ENCODE measurements at regions not wholly inside any gene's neighbourhood (a gene's known extent, or its start where the extent isn't known, plus 50 kb on each side); places are given as distances from the start of the nearest gene placed in this dataset.

DNA sequence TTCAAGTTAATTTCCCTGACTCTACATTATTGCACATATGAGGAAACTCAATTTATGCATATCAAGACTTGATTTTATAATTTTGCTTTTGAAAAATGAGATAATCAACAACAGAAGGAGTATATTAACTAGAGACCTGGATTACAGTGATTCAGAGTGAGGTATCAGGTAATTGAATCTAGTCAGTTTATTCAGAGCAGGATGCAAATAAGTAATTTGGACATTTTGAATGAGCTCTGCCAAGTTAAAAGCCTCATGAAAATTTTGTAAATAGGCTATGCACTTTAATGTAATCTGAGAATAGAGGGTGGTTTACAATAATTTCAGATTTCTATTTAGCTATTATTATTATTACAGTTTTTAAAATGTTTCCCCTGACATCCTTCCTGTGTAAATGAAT, 203.7 kb upstream of the EMCN start:
- DNase-seq: no peak

- DNase-seq: no peak
Observed at GRCh38 chr4:100721077-100721476, 203.3 kb upstream of the EMCN start.

DNA sequence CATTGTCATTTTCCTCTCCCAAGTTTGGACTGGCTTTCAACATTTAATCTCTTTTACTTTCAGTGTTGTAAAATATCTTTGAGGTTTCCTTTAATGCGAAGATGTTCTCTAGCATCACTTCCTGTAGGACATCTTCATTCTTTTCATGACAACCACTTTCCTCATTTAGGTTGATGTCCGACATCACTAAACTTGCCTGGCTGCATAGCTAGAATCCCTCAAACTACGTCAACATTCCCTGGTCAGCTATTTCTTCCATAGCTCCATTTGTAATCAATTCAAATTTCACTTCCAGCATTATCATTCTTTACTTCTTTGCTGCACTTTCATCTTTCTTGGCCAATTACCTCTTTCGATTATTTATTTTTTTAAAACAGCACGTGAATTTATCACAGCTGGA, 198.6 kb upstream of the EMCN start:
- no peak for DNase-seq

- no peak for DNase-seq
Observed at GRCh38 chr4:100708776-100709175, 191.0 kb upstream of the EMCN start.

- DNase-seq: no peak
Observed at GRCh38 chr4:100707786-100708185, 190.0 kb upstream of the EMCN start.

DNA sequence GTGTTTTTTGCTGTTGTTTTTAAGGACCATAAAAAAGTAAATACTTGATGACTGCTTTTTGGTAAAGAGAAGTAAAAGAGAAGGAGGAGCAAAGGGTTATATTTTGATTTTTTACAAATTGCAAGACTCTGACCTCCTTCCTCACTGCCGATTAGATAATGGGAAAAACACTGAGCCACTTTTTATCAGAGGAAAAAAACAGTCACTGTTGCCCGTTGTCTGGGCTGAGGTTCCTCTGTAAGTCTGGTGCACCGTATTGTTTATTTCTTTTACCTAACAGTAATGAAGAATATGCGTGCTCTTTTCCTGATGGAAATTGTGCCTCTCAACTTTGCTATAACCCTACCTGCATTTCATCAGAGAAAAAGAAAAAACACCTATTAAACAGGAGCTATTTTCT, 178.7 kb upstream of the EMCN start:
- DNase-seq: no peak

DNA sequence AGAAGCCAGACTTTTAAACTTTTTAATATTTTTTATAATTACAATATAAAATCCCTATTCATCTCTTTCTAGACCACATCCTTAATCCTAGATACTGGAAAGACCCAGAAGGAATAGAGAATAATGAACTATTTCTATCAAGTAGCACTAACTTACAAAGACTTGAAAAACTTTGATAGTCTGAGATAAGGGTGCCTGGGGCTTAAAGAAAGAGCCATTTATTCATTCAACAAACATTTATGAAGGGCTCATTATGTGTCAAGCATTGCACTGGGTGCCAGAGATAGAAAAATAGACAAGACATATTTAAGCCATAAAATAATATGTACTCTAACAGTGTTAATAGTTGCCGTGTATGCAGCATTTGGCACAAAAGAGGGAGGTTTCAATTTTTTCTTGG, 178.0 kb upstream of the EMCN start:
- DNase-seq: no peak

DNA sequence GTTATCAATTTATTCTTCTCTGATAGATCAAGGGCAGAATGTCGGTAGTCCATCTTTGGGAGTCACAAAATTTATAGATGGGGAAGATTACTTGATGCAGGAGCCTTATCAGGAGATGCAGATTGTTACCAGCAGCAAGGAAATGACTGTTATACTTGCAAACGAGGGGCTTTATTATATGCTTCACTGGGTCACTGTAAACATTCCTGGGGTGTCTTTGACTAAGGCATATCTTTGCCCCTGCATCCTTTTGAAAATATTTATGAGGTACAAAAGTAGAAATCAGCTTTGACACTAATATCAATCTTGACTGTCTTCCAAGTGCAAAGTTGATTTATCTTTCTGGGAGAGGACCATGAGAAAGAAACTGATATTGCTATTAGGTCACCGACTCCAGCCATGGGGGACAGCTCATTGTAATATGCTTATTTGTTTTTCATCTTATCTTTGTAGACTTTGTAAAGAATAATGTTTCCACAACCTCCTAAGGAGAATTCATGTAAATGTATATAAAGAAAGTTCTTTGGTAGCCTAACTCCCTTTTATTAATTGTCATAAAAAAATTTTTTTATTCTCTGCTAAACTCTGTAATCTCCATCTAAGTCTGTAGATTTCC, 177.3 kb upstream of the EMCN start:
- no peak for DNase-seq

- DNase-seq: no peak
Observed at GRCh38 chr4:100694467-100694866, 176.6 kb upstream of the EMCN start.

GRCh38 chr4:100690812-100691211, 173.0 kb upstream of the EMCN start:
- DNase-seq: no peak

GRCh38 chr4:100688368-100688767, 170.5 kb upstream of the EMCN start:
- DNase-seq: no peak

GRCh38 chr4:100682477-100683218, 164.8 kb upstream of the EMCN start:
- DNase-seq: no peak

DNA sequence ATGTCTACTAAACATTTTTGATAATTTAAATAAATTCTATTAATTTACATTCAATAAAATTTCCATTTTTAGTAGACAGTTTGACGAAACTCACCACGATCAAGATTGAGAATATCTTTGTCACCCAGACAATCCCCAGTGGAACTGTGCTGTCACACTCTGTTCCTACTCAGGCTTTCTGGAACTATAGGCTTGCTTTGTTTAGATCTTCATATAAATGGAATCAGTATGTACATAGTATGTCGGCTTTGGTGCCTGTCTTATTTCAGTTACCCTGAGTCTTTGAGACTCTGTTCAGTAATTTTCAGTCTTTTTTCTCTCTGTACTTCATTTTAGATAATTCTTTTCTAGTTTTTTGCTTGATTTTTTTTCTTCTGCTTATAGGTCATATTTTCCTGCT, 163.5 kb upstream of the EMCN start:
- DNase-seq: no peak

DNA sequence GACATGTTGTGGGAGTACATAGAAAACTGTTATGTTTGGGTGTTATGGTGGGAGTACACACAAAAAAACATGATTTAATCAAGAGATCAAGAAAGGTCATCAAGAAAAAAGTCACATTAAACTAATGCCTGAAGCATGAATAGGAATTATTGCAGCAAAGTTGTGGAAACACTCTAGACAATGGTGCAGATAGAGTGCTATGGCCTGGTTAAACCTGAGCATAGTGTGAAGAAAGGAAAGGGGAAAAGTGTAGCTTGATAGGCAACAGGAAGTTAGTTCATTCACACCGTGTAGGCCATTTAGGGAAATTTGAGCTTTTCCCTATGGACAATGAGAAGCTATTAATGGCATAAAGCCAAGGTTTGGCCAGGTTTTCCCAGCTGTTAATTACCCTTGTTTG, 162.1 kb upstream of the EMCN start:
- DNase-seq: no peak

DNA sequence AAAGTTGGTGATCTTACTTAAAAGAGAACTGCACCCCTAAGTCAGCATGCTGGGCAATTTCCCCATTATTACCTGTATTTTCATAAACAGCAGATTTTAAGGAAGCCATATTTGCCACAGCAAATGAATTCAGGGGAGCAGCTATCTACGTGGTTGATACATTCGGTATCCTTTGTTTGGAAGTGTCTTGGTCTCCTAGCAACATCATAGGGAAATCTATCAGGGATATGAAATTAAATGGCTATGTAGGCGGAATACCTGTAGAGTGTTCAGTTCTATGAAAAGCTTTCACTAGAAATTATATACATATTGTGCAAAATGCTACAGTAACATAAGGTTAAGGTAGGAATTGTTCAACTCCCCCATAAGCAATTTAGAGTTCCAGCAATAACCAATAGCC, 157.2 kb upstream of the EMCN start:
- DNase-seq: no peak

GRCh38 chr4:100657187-100657586, 139.4 kb upstream of the EMCN start:
- no peak for DNase-seq

GRCh38 chr4:100651499-100652175, 133.8 kb upstream of the EMCN start:
- no peak for DNase-seq

DNA sequence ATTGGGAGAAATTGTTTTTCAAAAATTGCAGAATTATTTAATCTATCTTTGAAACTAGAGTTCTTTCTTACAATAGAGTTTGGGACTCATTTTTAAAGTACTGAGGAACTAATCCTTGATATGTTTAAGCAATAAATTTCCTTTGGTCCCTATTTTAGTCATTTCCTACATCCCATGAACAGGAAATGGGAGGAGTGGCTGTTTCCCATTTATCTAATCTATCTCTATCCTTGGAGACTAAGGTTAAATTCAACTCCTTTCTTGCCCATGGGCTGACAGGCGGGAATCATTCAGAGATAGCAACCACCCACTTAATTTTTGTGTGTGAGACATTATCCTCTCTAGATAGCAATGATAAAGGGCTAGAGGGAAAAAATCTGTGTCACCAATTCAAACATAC, 131.6 kb upstream of the EMCN start:
- no peak for DNase-seq

DNA sequence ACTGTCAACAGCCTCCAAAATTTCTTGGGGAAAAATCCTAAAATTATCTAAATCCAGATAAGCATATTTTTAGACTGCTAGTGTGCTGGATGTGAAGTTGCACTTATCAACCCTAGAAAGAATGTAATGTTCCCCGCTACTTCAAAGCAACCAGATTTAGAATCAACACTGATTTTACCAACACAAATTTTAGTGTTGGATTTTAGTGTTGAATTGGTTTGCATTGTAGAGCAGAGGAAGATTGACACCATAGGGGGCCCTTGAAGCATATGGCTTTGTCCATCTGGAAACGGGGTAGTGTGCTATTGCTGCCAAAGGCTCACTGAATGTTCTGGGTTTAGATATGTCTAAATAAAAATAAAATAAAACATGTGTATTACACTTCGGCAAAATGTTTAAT, 126.3 kb upstream of the EMCN start:
- no peak for DNase-seq

DNA sequence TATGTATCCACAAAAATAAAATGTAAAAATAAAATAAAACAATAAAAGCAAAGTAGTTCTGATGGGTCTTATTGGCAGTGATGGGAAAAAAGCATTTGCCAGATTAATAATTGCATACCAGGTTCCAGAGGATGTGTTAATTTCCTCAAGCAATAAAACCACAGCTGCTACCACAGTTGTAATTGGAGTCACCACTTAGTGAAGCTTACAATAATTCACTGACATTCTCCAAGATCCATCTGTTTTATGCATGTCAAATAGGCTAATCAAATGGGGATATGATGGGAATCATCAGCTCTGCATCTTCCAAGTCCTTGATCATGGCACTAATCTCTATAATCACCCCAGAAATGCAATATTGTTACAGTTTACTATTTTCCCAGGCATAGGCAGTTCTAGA, 123.5 kb upstream of the EMCN start:
- no peak for DNase-seq

DNA sequence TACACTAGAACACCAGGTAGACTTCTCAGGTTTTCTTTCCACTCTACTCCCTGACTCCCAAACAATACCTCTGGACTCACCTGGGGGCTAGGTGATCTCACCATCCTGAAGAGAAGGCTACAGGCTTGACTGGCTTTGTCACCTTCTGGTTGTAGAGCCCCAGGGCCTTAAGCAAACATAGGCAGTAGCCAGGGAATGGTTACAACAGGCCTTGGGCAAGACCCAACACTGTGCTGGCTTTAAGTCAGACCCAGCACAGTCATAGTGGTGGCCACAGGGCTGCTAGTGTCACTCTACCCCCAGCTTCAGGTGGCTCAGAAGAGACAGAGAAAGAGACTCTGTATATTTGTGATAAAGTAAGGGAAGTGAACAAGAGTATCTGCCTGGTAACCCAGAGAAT, 118.1 kb upstream of the EMCN start:
- DNase-seq: no peak

DNA sequence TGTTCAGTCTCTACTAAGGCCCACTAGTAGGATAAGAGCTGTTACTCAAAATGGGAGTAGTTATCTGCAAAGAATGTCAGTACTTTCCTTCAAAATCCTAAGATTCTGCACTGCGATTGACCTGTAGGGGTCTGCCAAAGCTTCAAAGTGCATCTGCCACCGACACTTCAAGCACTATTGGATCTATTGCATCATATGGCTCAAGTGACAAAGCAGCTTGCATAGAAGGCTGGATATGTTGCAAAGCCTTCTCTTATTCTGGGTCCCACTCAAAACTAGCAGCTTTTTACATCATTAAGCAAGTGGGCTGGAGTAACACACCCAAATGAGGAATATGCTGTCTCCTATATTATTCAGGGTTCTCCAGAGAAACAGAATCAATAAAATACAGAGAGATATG, 115.4 kb upstream of the EMCN start:
- no peak for DNase-seq

GRCh38 chr4:100632163-100632562, 114.3 kb upstream of the EMCN start:
- DNase-seq: no peak

DNA sequence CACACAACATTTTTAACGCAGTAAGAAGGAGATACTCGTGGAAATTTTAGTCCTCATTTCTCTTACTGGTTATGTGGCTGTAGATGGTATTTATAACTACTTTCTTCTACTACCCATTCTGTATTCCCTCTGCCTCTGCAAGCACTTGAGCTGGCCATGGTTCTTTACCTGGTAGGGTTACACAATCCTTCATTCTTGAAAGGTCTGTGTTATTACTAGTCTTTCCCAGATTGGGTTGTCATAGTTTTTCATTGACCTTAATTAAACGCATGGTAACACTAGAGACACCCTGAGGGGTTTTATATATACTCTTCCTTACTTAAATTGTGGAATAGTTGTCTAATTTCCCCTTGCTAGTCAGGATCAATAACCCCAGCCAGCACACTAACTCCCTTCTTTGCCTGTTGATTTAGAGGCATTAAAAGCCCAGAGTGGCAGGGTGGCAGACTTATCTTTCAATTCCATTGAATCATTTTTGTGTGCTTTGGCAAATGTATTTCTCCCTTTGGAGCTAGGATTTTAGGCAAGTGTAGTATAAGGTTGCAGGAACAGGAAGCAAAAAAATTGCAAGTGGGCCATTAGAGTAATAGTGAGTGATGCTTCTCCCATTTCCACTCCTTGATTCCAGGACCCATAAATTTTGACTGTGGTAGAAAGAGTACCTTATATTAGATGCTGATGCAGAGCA, 113.6 kb upstream of the EMCN start:
- DNase-seq: no peak

All from CD4-positive, alpha-beta T cell treated with Interleukin-17A for 1 hour (primary cell).